ENCODE measurements at regions not wholly inside any gene's neighbourhood (a gene's known extent, or its start where the extent isn't known, plus 50 kb on each side); places are given as distances from the start of the nearest gene placed in this dataset.
"Not testable (repeated sequence)": the region's sequence is repeated elsewhere in the genome, so short reads cannot be mapped to it uniquely, and the experiment has no call there.

DNA sequence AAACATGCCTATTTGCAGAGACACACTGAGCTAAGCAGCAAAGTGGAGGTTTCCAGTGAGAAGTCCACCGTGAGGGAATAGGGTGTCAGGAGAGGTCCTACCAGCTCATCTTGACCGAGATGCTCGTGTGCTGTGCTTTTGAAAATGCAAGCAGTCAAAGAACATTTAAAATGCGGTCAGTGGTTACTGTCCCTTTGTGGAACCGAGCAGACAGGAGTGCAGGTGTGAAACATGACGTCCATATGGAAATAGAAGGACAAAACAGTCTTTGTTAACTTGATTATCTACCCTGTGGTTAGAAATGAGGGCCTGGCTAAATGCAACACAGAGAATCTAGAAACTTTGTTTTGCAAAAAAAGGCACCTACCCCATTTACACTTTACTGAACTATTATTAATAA, 473.3 kb downstream of the SPATA31A6 start:
- DNase-seq (ENCODE audit: low read depth) = not testable (repeated sequence)

DNA sequence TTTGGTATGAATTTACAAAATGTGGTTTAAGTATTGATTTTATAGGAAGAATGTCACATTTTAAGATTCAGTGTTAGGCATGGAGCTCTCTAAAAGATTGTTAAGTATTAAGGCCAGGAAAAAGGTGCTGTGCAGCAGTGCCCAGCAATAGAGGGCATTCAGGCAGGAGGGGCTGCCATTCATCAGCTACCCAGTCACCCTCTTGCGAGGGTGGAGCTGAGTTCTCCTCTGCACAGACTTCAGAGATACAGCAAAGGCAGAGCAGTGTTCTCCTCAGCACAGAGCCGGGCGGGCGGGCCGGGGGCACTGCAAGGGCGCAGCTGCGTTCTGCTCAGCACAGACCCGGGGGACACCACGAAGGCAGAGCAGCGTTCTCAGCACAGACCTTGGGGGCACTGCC, 474.0 kb downstream of the SPATA31A6 start:
- DNase-seq (ENCODE audit: low read depth) = not testable (repeated sequence)

DNA sequence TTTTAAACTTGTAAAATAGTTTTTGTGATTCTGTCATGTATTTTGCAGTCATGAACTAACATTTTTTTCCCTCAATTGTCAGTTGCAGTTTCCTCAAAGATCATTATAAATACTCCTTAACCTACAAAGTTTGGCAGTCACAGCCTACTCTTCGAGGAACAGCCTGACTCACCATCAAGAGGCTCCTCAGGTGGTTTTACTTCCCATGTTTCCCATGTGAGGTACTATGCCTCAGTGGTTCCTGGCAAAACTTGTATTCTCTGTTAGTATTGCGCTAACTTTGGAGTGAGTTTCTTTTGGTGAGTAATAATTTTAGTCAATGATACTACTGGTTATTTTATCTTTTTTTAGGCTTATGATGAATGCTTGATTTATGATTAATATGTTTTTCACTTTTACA, 513.7 kb downstream of the SPATA31A6 start:
- DNase-seq (ENCODE audit: low read depth) = not testable (repeated sequence)

DNA sequence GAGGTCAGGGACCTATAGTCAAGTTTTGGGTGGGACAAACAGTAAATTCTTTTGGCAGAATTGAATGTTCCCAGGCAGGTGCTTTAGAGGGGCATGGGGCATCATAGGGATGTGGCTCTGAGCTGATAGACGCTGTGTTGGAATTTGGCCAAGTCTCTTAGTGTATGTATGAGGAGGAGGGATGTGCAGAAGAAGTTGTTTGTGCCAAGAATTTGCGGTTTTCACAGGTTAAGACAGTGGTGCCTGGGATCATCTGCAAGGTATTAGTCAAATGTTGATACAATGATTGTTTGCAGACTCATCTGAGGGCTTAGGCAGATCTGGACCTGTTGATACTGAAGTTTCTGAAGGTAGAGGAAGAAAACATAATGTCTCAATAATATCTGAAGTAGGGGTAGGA, 519.4 kb downstream of the SPATA31A6 start:
- DNase-seq (ENCODE audit: low read depth) = not testable (repeated sequence)

DNA sequence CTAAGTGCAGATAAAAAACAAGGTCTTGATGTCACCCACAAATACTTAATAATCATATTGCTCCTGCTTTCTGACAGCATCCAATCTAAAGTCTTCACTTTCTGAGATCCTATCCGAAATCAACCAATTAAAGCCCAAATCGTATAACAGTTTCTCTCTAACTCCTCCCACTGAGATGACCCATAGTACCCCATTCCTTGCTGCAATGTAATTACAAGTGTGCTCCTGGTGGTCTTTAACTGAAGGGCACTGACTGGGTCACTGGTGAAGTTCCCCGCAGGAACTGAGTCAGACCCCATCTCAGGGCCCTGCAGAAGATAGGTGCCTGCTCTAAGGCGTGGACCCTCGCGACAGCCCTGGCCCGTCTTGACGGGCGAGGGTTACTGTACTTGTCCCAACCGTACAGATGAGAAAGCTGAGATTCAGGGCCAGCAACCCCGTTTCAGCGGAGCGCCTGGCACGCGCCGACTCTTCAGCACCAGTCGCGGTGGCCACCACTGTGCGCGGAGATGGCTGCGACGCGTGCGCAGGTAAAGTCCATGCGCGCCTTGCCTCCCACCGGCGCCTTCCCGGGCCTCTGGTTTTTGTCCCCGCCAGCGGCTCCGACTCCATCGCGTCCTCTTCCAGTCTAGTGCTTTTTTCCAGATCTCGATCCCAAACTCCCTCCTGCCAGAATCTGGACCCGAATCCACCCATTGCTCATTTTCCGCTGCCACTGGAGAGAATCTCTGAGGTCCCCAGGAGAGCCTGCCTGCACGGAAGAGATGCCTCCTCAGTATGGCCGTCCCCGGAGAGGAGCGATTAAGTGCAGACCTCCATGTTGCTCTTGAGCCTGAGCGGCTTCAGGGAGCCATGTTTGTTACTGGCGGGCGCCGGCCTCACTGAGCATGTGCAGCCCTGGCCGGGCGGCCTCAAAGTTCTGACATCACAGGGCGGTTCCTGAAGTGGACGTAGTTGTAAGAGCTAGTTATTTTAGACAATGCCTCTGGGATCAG, 541.7 kb downstream of the SPATA31A6 start:
- not testable (repeated sequence) for DNase-seq (ENCODE audit: low read depth)

DNA sequence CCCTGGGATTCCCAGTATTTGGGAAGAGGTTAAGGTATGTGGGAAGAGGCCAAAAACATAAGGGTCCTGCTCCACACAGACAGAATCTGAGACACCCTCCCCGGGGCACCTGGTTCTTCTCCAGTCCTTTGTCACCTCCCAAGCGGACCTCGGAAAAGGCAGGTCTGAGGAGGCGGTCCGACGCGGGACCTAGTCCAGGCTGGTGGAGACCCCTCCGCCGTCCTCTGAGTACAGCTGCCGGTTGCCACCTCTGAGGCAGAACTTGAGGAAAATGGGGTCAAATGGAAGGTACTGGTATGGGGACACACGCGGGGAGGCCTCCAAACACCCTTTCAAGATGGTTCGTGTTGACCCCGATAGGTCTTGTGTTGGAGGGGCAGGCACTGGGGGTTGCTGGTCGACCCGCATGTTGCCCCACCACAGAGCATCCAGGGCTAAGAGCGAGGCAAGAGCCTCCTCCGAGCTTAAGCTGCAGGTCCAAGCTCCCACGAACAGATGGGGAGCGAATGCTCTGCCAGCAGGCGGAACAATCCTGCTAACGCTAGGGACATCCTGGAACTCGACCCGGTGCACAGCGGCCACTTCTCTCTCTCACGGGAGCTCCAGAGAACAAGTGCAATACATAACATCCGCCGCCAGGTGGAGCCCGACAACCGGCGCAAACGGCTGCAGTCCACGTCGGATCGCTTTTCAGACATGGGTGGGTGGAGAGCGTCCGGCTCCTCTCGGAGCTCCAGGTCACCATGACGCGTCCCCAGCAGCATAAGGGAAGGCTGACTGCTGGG, 559.8 kb downstream of the SPATA31A6 start:
- peak; percentile 43 for DNase-seq (ENCODE audit: low read depth)

DNA sequence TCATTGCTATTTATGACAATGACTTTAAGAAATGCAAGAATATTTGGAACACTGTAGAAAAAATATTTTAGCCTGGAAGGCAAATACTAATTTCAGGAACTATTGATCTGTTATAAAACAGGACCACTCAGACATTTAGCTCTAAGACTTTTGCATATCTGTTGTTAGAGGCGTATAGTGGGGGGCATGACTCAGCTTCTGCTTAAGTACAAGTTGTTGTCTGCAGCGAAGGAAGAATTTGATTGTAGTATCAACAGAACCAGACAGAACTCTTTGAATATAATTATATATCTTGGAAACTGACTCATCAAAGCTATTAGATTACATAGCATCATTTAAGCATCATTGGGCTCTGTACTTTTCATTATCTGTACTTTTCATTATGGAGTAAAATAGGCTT, 573.8 kb downstream of the SPATA31A6 start:
- DNase-seq (ENCODE audit: low read depth) = not testable (repeated sequence)

DNA sequence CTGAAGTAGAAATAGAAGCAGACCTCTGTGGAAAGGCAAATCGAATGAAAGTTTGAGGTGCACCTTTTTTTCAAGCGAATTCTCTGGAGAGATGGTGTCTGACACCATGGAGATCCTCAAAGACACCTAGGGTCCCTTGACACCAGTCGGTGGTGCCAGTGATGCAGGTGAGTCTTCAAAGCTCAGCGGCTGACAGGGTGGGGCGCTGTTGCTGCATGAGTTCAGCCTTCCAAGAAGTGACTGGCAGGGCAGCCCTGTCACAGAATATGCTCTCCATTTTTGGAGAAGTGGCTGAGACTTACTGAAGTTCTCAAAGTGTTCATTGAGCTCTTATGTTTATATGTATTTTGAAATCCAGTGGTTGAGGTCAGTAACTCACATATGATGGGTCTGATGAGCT, 575.9 kb downstream of the SPATA31A6 start:
- not testable (repeated sequence) for DNase-seq (ENCODE audit: low read depth)

DNA sequence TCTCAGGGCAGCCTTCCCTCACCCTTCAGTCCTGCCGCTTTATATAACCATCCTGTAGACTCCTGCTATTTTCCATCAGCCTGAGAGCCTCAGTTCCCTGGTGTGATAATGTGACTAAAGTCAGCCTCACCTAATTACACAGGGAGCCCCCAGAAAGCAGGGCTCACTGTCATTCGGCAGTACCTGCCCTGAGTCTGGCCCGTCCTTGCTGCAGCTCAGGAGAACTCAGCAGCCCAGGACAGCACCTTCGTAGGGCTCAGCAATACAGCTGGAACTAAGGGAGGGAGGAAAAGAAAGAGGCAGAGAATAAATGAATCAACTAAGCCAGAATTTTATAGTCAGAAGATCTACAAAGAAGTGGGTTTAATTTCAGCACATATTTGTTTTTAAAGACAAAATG, 598.7 kb downstream of the SPATA31A6 start:
- not testable (repeated sequence) for DNase-seq (ENCODE audit: low read depth)

DNA sequence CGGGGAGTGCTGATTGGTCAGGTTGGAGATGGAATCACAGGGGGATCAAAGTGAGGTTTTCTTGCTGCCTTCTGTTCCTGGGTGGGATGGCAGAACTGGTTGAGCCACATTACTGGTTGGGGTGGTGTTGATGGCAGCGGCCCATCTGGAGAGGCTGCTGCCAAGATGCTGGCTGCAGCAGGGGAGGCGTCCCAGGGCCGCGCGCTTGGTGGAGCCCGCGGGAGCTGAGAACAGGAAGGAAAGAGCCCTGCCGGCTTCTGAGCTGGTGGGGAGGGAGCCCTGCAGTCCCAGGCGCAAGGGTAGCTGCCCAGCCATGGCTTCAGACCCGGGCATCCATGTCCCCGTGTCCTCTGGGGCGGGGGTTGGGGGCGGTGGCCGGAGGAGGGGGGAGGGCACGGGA, 609.3 kb downstream of the SPATA31A6 start:
- not testable (repeated sequence) for DNase-seq (ENCODE audit: low read depth)

DNA sequence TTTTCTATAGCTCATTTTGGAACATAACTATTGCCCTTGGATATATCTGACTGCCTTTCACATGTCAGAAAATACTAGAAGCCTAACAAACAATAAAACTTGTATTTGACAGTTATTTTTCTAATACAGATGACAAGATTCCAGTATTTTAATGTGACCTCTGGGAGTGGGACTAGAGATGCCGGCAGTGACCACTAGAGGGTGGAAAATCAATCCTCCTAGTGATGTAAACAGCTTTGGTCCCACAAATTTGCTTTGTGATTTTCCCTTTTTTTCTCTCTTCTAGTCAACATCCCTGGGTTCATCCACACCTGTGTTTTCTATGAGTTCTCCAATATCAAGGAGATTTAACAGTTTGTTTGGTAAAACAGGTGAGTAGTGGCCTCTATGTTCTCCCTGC, 615.1 kb downstream of the SPATA31A6 start:
- DNase-seq (ENCODE audit: low read depth) = not testable (repeated sequence)

DNA sequence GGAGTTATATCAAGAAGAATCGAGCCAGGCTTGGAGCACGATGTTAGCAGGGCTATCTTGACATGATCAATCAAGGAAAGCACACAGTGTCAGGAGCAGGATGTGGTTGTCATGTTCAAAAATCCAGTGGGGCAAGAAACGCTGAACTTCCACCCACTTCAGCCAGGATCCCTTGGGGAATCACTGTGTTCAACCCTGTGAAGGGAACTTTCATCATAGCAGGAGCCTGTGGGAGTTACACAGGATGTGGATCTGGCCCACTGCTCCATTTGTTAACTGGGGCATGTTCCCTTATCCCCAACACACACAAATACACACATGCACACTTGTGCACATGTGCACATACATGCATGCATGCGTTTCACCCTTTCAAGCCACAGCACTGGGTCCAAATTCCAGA, 619.3 kb downstream of the SPATA31A6 start:
- DNase-seq (ENCODE audit: low read depth) = not testable (repeated sequence)

DNA sequence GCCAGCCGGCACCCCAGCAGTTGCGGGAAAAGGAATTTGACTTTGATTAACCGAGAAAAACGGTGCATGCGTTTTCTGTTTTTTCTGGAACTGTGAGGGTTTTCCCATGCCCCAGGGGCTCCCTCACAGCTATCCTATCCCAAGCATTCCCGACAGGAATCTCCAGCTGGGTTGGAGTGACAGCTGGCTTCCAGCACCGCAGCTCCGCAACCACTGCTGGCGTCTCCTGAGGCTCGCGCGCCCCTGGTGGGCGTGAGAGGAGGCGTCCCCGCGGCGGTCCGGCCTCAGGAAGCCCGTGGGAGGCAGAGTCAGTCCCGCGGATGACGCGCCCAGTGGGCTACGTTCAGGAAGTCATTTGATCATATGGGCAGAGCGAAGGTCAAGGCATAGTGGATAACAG, 623.2 kb downstream of the SPATA31A6 start:
- not testable (repeated sequence) for DNase-seq (ENCODE audit: low read depth)

DNA sequence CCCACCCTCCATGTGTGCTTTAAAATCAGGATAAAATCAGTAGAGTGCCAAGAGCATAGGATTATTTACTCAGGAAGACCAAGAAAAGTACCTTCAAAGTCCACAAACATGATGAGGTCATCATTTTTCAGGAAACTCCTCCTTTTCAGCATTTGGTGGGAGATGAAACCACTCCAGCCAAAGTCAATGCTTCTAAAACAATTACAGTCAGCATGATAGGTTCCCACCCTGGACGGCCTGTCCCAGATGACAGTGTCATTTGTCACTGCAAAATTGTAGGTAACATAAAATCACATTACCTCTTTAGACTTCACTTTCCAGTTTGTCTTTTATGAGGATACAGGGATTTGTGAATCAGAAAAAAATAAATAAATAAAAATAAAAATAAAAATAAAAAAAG, 638.0 kb downstream of the SPATA31A6 start:
- DNase-seq (ENCODE audit: low read depth) = not testable (repeated sequence)

DNA sequence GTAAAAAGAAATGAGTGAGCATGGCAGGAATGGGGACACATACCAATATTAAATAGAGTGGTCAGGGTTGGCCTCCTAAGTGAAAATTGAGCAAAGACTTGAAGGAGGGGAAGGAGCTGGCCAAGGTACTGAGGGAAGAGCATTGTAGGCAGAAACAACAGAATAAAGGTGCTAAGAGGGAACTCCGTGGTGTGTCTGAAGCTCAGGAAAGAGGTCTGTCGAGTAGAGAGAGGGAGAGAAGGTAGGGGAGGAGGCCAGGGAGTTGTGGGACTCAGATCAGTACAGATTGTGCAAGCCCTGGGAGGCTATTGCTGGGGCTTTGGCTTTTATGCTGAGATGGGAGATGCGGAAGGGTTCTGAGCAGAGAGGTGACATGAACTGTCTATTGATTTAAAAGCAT, 664.7 kb downstream of the SPATA31A6 start:
- not testable (repeated sequence) for DNase-seq (ENCODE audit: low read depth)

DNA sequence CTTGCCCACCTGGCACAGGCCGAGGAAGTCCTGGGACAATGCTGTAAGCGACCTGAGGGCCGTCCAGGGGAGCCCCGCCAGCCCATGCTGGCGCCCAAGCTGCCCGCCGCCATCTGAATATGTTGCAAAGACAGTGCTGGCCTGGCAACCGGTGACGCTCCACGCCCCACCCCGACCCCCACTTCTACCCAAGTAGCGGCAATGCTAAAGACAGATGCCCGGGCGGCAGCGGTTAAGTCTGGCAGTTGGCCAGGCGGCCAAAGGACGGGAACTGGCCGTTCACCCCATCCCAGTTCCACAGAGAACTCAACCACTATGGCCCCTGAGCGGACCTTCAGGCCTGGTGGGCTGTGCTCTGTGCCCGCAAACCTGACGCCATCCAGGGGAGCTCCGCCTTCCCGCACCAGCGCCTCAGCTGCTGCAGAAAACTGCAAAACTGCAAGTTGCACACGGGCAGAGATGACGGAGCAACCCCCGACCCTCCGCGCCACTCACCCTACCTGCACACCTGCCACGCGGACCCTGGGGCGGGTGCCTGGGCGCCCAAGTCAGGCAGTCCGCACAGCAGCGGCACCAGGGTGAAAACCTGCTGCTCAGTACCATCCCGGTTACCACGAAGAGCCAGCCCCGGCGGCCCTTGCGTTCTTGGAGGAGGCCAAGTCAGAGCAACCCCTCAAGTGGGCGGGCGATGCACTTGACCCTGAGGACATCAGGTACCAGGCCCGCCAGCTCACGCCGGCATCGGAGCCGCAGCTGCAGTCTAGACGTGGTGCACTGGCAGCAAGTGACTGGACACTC, 667.6 kb downstream of the SPATA31A6 start:
- DNase-seq (ENCODE audit: low read depth) = not testable (repeated sequence)

DNA sequence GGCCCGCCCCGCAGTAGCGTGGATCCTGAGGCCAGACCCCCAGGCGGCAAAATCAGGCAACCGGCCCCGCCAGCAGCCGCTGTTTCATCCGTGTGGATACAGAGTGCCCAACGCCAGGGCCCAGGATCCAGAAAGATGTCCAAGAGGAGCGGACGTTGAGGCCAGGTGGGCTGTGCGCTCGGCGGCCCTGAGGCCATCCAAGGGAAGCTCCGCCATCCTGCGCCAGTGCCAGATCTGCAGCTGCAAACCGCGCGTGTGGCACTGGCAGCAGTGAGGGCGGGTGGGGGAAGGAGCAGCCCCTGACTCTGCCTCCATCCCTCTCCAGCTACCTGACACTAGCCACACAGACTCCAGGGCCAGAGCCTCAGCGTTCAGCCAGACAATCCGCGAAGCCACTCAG, 668.2 kb downstream of the SPATA31A6 start:
- DNase-seq (ENCODE audit: low read depth) = not testable (repeated sequence)

DNA sequence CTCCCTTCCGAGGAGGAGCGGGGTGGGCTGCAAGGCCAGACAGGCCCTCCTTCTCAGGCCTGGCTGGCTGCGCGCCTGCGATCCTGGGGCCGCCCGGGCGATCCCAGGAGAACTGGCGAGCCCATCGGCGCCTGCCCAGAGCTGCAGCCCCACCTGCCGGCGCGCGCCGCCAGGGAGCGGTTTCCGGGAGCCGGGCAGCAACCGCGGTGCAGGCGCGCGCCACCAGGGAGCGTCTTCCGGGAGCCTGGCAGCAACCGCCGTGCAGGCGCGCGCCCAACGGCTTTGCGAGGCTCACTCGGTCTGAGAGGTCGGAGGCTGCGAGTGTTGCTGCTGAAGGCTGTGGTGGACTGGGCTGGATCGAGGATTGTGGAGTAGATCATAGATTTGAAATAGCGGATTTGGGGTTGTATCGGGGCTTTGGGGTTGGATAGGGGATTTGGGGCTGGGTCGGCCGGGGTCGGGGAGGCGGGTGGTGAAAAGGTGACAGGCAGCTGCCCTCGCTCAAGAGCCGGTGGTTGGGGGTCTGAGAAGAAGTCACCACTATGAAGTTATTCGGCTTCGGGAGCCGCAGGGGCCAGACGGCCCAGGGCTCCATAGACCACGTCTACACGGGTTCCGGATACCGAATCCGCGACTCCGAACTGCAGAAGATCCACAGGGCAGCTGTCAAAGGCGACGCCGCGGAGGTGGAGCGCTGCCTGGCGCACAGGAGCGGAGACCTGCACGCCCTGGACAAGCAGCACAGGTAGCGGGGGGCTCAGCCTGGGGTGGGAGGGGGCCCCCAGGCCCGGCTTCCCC, 668.9 kb downstream of the SPATA31A6 start:
- not testable (repeated sequence) for DNase-seq (ENCODE audit: low read depth)

DNA sequence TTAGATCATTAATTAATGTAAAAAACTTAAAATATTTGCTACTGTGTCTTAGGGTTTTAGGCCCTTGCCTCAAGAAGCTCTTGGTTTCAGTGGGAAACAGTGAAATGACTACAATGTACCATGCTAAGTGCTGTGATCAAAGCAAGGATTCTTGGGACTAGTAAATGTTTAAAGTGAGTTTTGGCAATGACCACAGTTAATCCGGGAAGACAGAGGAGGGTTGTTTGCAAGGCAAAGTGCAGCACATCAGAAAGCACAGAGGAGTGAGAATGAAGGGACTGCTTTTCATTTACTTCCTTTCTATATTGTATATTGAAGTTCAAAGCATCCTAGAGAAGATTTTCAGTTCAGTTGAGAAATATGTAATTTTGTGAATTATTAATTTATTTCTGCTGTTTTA, 676.7 kb downstream of the SPATA31A6 start:
- not testable (repeated sequence) for DNase-seq (ENCODE audit: low read depth)

DNA sequence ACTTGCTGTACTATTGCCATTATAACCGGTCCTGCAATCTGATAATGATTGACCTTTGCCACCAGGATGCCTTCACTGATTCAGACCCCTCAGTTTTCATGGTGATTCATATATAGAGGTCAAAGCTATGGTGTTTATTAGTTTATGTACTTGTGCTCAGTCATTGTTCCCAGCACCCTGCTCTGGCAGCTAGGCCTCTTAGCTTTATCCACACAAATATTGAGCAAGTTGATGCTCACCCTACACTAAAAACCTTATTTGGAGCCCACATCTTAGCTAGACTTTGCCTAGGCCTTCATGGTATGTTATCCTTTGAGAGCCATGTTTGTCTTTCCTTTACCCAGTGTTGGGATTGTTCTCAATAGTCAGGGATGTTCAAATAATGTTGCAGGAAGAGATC, 679.0 kb downstream of the SPATA31A6 start:
- not testable (repeated sequence) for DNase-seq (ENCODE audit: low read depth)
